ENCODE measurements at regions not wholly inside any gene's neighbourhood (a gene's known extent, or its start where the extent isn't known, plus 50 kb on each side); places are given as distances from the start of the nearest gene placed in this dataset.

GRCh38 chr1:110786802-110787327 lies 86.1 kb upstream of the CD53 start:
- FAIRE-seq (no peak), DNase-seq (ENCODE audit: low read depth, low spot score) (no peak)
- Histone ChIP-seq H3K27ac (ENCODE audit: insufficient read depth, low read depth, low read length) (no peak overlapping the region), H4K20me1 (replicated peaks; ENCODE audit: control insufficient read depth, extremely low read depth, insufficient read depth, low read length) (no peaks in the 10 kb centered on the region), H3K9me3 (replicated peaks; ENCODE audit: control insufficient read depth, insufficient read depth, low read length) (no peaks in the 10 kb centered on the region), H3K4me2 (ENCODE audit: insufficient read depth, low read length) (no peak overlapping the region), H3K4me1 (ENCODE audit: control insufficient read depth, extremely low read depth, insufficient read depth, low read length) (no peaks in the 10 kb centered on the region), H3K9ac (replicated peaks; ENCODE audit: extremely low read depth, insufficient read depth, low read length) (no peak overlapping the region), H3K36me3 (ENCODE audit: control insufficient read depth in 2 of 2, extremely low read depth in 1 of 2, insufficient read depth in 2 of 2, low read length in 2 of 2) (no peaks in the 10 kb centered on the region), H3K4me3 (replicated peaks in 1 of 3; ENCODE audit: insufficient read depth in 1 of 3, low read depth in 1 of 3, low read length in 3 of 3) (no peak overlapping the region), H3K79me2 (ENCODE audit: control insufficient read depth, insufficient read depth, low read length) (no peaks in the 10 kb centered on the region), H3K27me3 (ENCODE audit: control insufficient read depth in 2 of 2, insufficient read depth in 2 of 2, low read length in 2 of 2) (no peaks in the 10 kb centered on the region), H2AFZ (ENCODE audit: low read depth, low read length) (no peak overlapping the region), H3K9me1 (replicated peaks; ENCODE audit: control insufficient read depth, extremely low read depth, insufficient read depth, low read length) (no peaks in the 10 kb centered on the region)
- ChIA-PET CTCF (interaction anchor here (1.0 to 2.2 kb wide), 2 partner anchors 9 to 21 kb away, joined by 5 to 11 read pairs; no protein-coding TSS in a partner anchor), POLR2A (no interaction called here)
- TF ChIP-seq GATA2 (IDR thresholded peaks at IDR 0.05; ENCODE audit: insufficient read depth, insufficient read length, low read depth, low read length) (no peak), POLR2AphosphoS5 (IDR thresholded peaks at IDR 0.05; ENCODE audit: insufficient read depth, low read depth, low read length) (no peak), EZH2 (IDR thresholded peaks at IDR 0.05; ENCODE audit: borderline replicate concordance, low read depth, low read length, severe bottlenecking) (no peak), MYC (IDR thresholded peaks at IDR 0.05; ENCODE audit: low read depth, low read length) (no peak), CTCF (IDR thresholded peaks at IDR 0.05; ENCODE audit: extremely low read depth in 1 of 2, insufficient read depth in 1 of 2, low read depth in 1 of 2, low read length in 2 of 2) (no peak), MAX (IDR thresholded peaks at IDR 0.05; ENCODE audit: insufficient read depth, insufficient read length) (no peak), POLR2A (IDR thresholded peaks at IDR 0.05; ENCODE audit: low read depth, low read length) (no peak), JUN (IDR thresholded peaks at IDR 0.05; ENCODE audit: borderline replicate concordance, insufficient read depth, insufficient read length, low read depth) (no peak), FOS (IDR thresholded peaks at IDR 0.05; ENCODE audit: borderline replicate concordance, insufficient read depth, low read length) (no peak)
- dilution Hi-C loops (cut with MboI; ENCODE audit: extremely low pct_ligation_motif_present, low sequenced_read_pairs) (no loop called here), intact Hi-C loops (cut with micrococcal nuclease) (loop anchor here (10.0 kb wide), 1 partner anchor 232 kb away; no protein-coding TSS in a partner anchor)
- no TSS peak for BruUV-seq (replicated peaks)

Measured in endothelial cell of umbilical vein (primary cell).